GM12891 (cell line): ENCODE measurements at regions not wholly inside any gene's neighbourhood (a gene's known extent, or its start where the extent isn't known, plus 50 kb on each side); places are given as distances from the start of the nearest gene placed in this dataset.

ENCODE experiments used
- POLR2A ChIP-seq: IDR thresholded peaks from 2 replicates; pipeline ENCODE4 v1.6.1; 2011; ENCODE audit warnings: low read depth, low read length, control low read depth
- POLR2AphosphoS5 ChIP-seq: IDR thresholded peaks from 2 replicates; pipeline ENCODE4 v1.6.1; 2011; ENCODE audit warnings: low read depth, low read length, control low read depth
- SPI1 ChIP-seq: IDR thresholded peaks from 2 replicates; pipeline ENCODE4 v1.6.1; 2011; ENCODE audit warnings: low read depth, low read length, control low read depth
- TAF1 ChIP-seq: IDR thresholded peaks from 2 replicates; pipeline ENCODE4 v1.6.1; 2011; ENCODE audit warnings: low read depth, low read length, control low read depth

- TF ChIP-seq POLR2A = no peak
- TF ChIP-seq POLR2AphosphoS5 = no peak
- TF ChIP-seq SPI1 = no peak
- no peak for TF ChIP-seq TAF1
Observed at GRCh38 chr3:68151359-68151758, 496.9 kb upstream of the SUCLG2 start.
